GM18502 (cell line): ENCODE measurements at regions not wholly inside any gene's neighbourhood (a gene's known extent, or its start where the extent isn't known, plus 50 kb on each side); places are given as distances from the start of the nearest gene placed in this dataset.
"Not testable (repeated sequence)": the region's sequence is repeated elsewhere in the genome, so short reads cannot be mapped to it uniquely, and the experiment has no call there.

ENCODE experiments used
- ATAC-seq: cut with Tn5 transposase; IDR thresholded peaks from one replicate; pipeline ENCODE4 v1.9.1; 2021; ENCODE audit warnings: mild to moderate bottlenecking; ENCODE audit not compliant: unreplicated experiment, poor library complexity

DNA sequence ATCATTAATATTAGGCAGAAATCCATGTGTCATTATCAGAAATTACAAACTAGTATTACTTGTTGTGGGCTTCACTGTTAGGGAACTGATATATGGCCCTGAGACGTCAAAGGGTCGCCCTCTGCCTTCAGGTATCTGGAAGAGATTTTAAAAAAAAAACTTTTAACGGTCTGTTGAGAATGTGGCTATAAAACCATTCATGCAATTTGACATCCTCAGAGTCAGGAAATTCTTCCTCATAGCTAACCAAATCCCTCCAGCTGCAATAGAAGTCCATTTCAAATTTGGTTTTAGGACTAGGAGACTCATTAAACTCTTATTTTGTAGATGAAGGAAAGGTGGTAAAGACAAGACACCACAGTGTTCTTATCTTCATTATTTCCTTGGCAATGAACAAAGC lies 194.2 kb upstream of the NOCT start:
- no peak for ATAC-seq

- no peak for ATAC-seq
Observed at GRCh38 chr4:138816875-138817274, 198.7 kb upstream of the NOCT start.

GRCh38 chr4:138815811-138816210 lies 199.8 kb upstream of the NOCT start:
- ATAC-seq, result no peak

DNA sequence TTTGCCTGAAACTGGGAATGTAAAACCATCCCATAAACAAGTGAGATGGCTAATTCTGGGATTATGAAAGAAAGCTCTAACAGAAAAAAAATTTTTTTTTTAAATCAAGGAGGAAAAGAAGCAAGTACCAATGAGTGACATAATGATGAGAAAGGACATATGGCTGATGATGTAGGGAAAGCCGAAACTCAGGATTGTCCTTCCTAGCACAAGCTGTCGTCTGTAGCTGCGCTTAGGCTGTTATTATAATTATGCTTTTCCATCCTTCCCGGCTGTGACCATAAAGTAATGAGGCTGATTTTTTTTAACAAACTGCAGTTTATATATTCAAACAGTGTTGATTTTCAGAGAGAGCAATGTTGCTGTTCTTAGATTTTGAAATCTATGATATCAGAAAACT lies 209.8 kb upstream of the NOCT start:
- ATAC-seq, result no peak

- ATAC-seq, result no peak
Observed at GRCh38 chr4:138804711-138805110, 210.9 kb upstream of the NOCT start.

- ATAC-seq, result no peak
Observed at GRCh38 chr4:138803051-138803450, 212.5 kb upstream of the NOCT start.

- no peak for ATAC-seq
Observed at GRCh38 chr4:138802499-138802898, 213.1 kb upstream of the NOCT start.

GRCh38 chr4:138800421-138800820 lies 215.2 kb upstream of the NOCT start:
- ATAC-seq, result no peak

DNA sequence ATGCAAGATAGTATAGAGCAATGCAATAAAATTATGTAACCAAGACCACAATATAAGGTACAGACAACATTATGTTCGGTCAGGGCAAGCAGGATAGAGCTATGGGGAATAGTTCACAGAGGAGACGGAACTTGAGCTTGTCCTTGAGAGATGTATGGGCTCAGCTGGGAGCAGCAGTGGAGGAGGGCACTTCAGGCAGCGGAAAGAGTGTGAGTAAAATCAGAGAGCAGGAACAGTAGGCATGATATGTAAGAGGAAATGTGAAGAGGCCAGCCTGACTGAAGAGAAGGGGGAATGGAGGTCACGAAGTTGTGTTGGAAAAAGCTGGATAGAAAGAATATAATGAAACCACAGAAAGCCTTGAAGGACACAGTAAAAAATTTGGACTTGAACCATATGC lies 217.2 kb upstream of the NOCT start:
- no peak for ATAC-seq

- ATAC-seq, result no peak
Observed at GRCh38 chr4:138797646-138798045, 217.9 kb upstream of the NOCT start.

DNA sequence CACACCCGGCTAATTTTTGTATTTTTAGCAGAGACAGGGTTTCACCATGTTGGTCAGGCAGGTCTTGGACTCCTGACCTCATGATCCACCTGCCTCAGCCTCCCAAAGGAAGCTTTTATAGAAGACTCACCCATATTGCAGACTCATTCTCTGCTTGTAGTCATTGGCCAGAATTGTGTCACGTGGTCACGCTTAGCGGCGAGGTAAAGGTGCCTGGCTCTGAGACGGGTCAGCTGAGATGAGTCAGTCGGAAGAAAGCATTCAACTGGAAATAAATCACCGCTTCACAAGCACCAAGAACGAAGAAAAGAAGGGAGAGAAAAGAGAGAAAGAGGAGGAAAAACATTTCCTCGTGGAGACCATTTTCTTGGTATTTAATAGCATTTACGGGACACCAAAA lies 218.8 kb upstream of the NOCT start:
- ATAC-seq, result no peak

DNA sequence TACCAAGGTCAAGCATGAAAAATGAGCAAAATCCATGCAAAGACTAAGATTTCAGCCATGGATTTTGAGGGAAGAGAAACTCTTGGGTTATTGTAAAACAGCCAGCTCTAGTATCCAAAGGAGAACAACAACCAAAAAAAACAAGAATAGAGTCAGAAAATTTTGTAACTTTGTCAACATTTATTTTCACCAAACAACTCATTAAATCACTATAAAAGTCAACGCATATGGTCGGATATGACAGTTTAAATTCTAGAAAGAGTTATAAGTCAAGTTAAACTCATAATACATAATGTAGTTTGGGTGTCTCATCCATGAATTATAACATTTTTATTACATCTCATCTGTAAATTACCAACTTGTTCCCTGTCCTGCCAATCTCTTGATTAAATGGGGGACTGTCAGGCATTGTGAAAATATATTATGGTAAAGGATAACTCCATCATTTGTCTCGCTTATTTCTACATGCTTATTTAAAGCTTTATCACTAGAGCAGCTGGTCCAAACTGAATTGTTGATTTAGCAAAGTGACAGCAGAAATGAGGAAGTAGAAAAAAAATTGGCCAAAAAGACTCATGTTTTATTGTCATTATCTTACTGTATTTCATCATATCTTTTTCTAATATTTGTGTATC lies 224.8 kb upstream of the NOCT start:
- ATAC-seq, result no peak

GRCh38 chr4:138789796-138790195 lies 225.8 kb upstream of the NOCT start:
- ATAC-seq, result no peak

- ATAC-seq, result no peak
Observed at GRCh38 chr4:138788857-138789256, 226.7 kb upstream of the NOCT start.

DNA sequence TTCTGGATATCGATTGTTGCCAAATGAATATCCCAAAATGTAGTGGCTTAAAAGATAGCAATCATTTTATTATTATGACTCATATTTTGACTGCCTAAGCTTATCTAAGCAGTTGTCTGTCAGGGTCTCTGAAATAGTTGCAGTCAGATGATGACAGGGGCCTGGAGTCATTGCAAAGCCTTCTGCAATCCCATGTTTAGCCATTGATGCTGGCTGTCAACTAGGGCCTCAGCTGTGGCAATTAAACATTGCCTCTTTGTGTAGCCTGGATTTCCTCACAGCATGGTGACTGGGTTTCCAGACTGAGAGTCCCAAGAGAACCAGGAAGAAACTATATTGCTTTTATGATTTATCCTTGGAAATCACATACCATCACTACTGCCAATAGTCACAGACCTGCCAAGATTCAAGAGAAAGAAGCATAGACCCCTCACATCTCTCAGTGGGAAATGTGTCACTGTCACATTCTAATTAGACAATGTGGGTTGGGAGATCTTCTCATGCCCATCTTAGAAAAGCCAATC lies 227.3 kb upstream of the NOCT start:
- no peak for ATAC-seq

- not testable (repeated sequence) for ATAC-seq
Observed at GRCh38 chr4:138779761-138780160, 235.8 kb upstream of the NOCT start.

DNA sequence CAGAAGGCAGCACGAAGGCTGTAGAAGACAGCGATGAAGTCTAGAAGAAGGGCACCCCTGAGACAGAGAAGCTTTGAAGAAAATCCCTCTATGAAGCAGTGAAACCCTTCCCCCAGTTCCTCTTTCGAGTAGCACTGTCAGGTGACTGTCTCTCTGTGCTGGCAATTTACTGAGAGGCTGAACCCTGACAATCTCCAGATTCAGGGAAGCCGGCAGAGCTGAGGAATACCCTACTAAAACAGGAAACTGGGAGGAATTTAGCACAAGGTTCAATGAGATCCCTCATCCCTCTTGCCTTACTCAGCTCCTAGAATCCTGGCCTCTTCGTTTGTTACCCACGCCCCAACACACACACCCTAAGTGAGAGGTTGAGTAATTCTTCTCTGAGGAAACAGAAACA lies 239.7 kb upstream of the NOCT start:
- peak; percentile 97 for ATAC-seq

- peak; percentile 13 for ATAC-seq
Observed at GRCh38 chr4:138775489-138775888, 240.1 kb upstream of the NOCT start.

GRCh38 chr4:138774940-138775339 lies 240.6 kb upstream of the NOCT start:
- no peak for ATAC-seq

- not testable (repeated sequence) for ATAC-seq
Observed at GRCh38 chr4:138774125-138774524, 241.5 kb upstream of the NOCT start.

- ATAC-seq, result no peak
Observed at GRCh38 chr4:138773321-138773720, 242.3 kb upstream of the NOCT start.

DNA sequence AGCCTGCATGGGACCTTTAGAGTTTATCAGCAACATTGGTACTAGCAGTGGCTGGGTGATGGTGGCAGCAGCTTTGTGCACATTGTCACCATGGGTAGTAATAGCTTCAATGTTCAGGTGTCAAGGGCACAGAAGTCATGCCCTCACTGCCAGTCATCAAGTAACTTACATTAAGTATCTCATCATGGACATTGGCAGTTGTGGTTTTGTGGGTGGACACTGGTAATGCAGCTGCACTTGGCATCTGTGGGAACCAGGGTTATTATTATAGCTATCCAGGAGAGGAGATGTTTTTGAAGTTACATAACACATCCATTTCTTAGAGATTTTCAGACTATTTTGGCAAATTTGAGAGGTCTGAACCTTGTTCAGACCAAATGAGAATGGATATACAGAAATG lies 243.2 kb upstream of the NOCT start:
- no peak for ATAC-seq

- no peak for ATAC-seq
Observed at GRCh38 chr4:138770818-138771217, 244.8 kb upstream of the NOCT start.
